Coronary artery (tissue), 2 donors: ENCODE measurements at regions not wholly inside any gene's neighbourhood (a gene's known extent, or its start where the extent isn't known, plus 50 kb on each side); places are given as distances from the start of the nearest gene placed in this dataset.

Experiments used
- DNase-seq: peaks from one replicate; pipeline ENCODE4 v3.0.0-alpha.2; 2017; ENCODE audit warnings: low spot score
- H3K27ac ChIP-seq, 2 donors: fragments of 200-600 bp; sonication (generic); one replicate each; pipeline ENCODE4 v1.5.1; 2016 to 2019
- H3K4me3 ChIP-seq: fragments of 200-600 bp; sonication (generic); 2 replicates; pipeline ENCODE4 v1.5.1; 2016; ENCODE audit warnings: mild to moderate bottlenecking, moderate library complexity
- CTCF ChIP-seq: fragments of 200-600 bp; sonication (generic); IDR thresholded peaks from one replicate; pipeline ENCODE4 v1.5.1; 2019; ENCODE audit warnings: antibody characterized with exemption

- Histone ChIP-seq H3K27ac (no peak overlapping the region), H3K4me3 (no peak overlapping the region)
- DNase-seq: no peak
- TF ChIP-seq CTCF: no peak
Measured at GRCh38 chr20:61023612-61024011, 228.4 kb upstream of the CDH4 start.

GRCh38 chr20:61024390-61024789 is 227.7 kb upstream of the CDH4 start:
- H3K27ac ChIP-seq: no peak overlapping the region
- DNase-seq: no peak
- no peak overlapping the region for H3K4me3 ChIP-seq
- TF ChIP-seq CTCF: no peak

- Histone ChIP-seq H3K4me3 (no peak overlapping the region), H3K27ac (no peak overlapping the region)
- TF ChIP-seq CTCF: no peak
- DNase-seq: no peak
Measured at GRCh38 chr20:61025536-61025935, 226.5 kb upstream of the CDH4 start.

GRCh38 chr20:61026173-61026572 is 225.9 kb upstream of the CDH4 start:
- no peak for TF ChIP-seq CTCF
- Histone ChIP-seq H3K4me3 (no peak overlapping the region), H3K27ac (no peak overlapping the region)
- DNase-seq: no peak

- H3K4me3 ChIP-seq: no peak overlapping the region
- DNase-seq: no peak
- TF ChIP-seq CTCF: no peak
- no peak overlapping the region for H3K27ac ChIP-seq
Measured at GRCh38 chr20:61026731-61027130, 225.3 kb upstream of the CDH4 start.

GRCh38 chr20:61027218-61027617 is 224.8 kb upstream of the CDH4 start:
- no peak for DNase-seq
- Histone ChIP-seq H3K4me3 (no peak overlapping the region), H3K27ac (no peak overlapping the region)
- TF ChIP-seq CTCF: no peak

GRCh38 chr20:61030130-61030529 is 221.9 kb upstream of the CDH4 start:
- no peak overlapping the region for H3K4me3 ChIP-seq
- H3K27ac ChIP-seq: no peak overlapping the region
- no peak for TF ChIP-seq CTCF
- DNase-seq: no peak
